Sciatic nerve (tissue), 2 donors: ENCODE measurements at regions not wholly inside any gene's neighbourhood (a gene's known extent, or its start where the extent isn't known, plus 50 kb on each side); places are given as distances from the start of the nearest gene placed in this dataset. TPM values are rescaled to one million over a fixed set of nuclear protein-coding genes. Genes with fewer than 3 reads are reported as not detected.

Experiments
- ATAC-seq: fragments of 200-7000 bp; cut with Tn5 transposase; one replicate; pipeline ENCODE4 v1.9.1; 2020; ENCODE audit warnings: mild to moderate bottlenecking, moderate library complexity
- DNase-seq: peaks from one replicate; pipeline ENCODE4 v3.0.0-alpha.2; 2020; ENCODE audit warnings: low spot score
- intact Hi-C: fragments of 100-400 bp; cut with DNase I; formaldehyde crosslinking; loops from one replicate; pipeline ENCODE4 v1.14.2; 2022
- microRNA-seq: library from miRNA; unstranded; fragments of <30 nt; microRNA quantifications from one replicate; pipeline ENCODE4 v1.2.0, GENCODE V29; 2020
- donor health status: DM: no; HTN: no; CAD: no.
- donor health status: DM: no; HTN: no; CAD: no.

GRCh38 chr2:65482971-65483370 lies 50.6 kb upstream of the SPRED2 start:
- ATAC-seq (no peak), DNase-seq (no peak)
- intact Hi-C loops: loop anchor here (10.0 kb wide), 1 partner anchor 432 kb away; no protein-coding TSS in a partner anchor

Small RNAs in the stretch of these regions (microRNA-seq; reads per million reads assigned to microRNA genes)
- gene MIR4778: not detected
